HepG2 (cell line): ENCODE measurements at regions not wholly inside any gene's neighbourhood (a gene's known extent, or its start where the extent isn't known, plus 50 kb on each side); places are given as distances from the start of the nearest gene placed in this dataset.

ENCODE experiments used
- ATAC-seq: fragments of 200-7000 bp; cut with Tn5 transposase; 3 replicates; pipeline ENCODE4 v1.9.1; 2020; ENCODE audit warnings: mild to moderate bottlenecking, moderate library complexity
- BruUV-seq: library from RNA; stranded (reverse); fragments of 400-500 nt; replicated peaks from 2 replicates; lab custom pipeline; 2021; lab: Mats Ljungman, UMichigan
- CTCF ChIA-PET: fragments of 300-600 bp; formaldehyde crosslinking; extraction: SDS; loops from one replicate; lab custom pipeline; 2021; ENCODE audit warnings: low total read pairs, inconsistent platforms, low intra/inter-chr PET ratio; lab: Yijun Ruan, JAX
- POLR2A ChIA-PET: fragments of 350-600 bp; sonication (Branson Sonifier 250); formaldehyde crosslinking; loops from one replicate; lab custom pipeline; 2020; ENCODE audit warnings: antibody characterized with exemption, inconsistent platforms; lab: Yijun Ruan, JAX
- DNase-seq: peaks from one replicate; pipeline ENCODE4 v3.0.0-alpha.2; 2015; ENCODE audit warnings: low spot score
- FAIRE-seq: peaks from 3 replicates; lab custom pipeline; 2011; peaks lifted over from hg19 to GRCh38; lab: Jason Lieb, UNC
- H2AFZ ChIP-seq: one replicate; pipeline ENCODE4 v1.6.1; 2011; ENCODE audit warnings: low read length, inconsistent platforms
- H3K27ac ChIP-seq: fragments of 300-600 bp; 3 replicates; pipeline ENCODE4 v1.8.0; 2011; ENCODE audit warnings: mixed run types, mild to moderate bottlenecking, mixed read lengths, low read length, inconsistent platforms; ENCODE audit not compliant: insufficient read depth; ENCODE audit errors: extremely low read length
- H3K27me3 ChIP-seq, 2 experiments: fragments of 200-600 bp in 1 of 2; 2 replicates in 1 of 2; 3 replicates in 1 of 2; pipeline versions ENCODE4 v1.6.0 to v1.8.0; 2011; ENCODE audit warnings: low read length in 2 of 2, mild to moderate bottlenecking in 2 of 2, moderate library complexity in 2 of 2, inconsistent platforms in 1 of 2; ENCODE audit not compliant: insufficient read depth in 2 of 2, control insufficient read depth in 1 of 2
- H3K36me3 ChIP-seq, 2 experiments: fragments of 200-600 bp in 1 of 2; replicated peaks in 1 of 2; 2 replicates in 1 of 2; 3 replicates in 1 of 2; pipeline versions ENCODE4 v1.5.1 to v1.8.0; 2011; ENCODE audit warnings: low read length in 2 of 2, inconsistent platforms in 1 of 2; ENCODE audit not compliant: insufficient read depth in 2 of 2, control insufficient read depth in 1 of 2
- H3K4me1 ChIP-seq: 2 replicates; pipeline ENCODE4 v1.5.1; 2012; ENCODE audit warnings: low read length, inconsistent platforms; ENCODE audit not compliant: insufficient read depth
- H3K4me2 ChIP-seq: 2 replicates; pipeline ENCODE4 v1.6.0; 2011; ENCODE audit warnings: low read depth, low read length, inconsistent platforms
- H3K4me3 ChIP-seq, 3 experiments: fragments of 200-600 bp in 1 of 3; sonication (generic), shearing (Covaris generic) in 1 of 3; replicated peaks in 1 of 3; 2 replicates each; pipeline ENCODE4 v1.5.1; 2011 to 2016; ENCODE audit warnings: low read length in 3 of 3, inconsistent platforms in 2 of 3, low read depth in 2 of 3, mild to moderate bottlenecking in 2 of 3, control low read depth in 1 of 3, mixed read lengths in 1 of 3; ENCODE audit not compliant: insufficient read depth in 1 of 3
- H3K79me2 ChIP-seq: one replicate; pipeline ENCODE4 v1.6.1; 2011; ENCODE audit warnings: low read length, inconsistent platforms; ENCODE audit not compliant: insufficient read depth
- H3K9ac ChIP-seq: 2 replicates; pipeline ENCODE4 v1.6.0; 2011; ENCODE audit warnings: mild to moderate bottlenecking, low read depth, low read length, inconsistent platforms; ENCODE audit not compliant: insufficient read depth
- H3K9me3 ChIP-seq: 2 replicates; pipeline ENCODE4 v1.5.1; 2012; ENCODE audit warnings: mild to moderate bottlenecking, low read length
- H4K20me1 ChIP-seq: 2 replicates; pipeline ENCODE4 v1.6.0; 2011; ENCODE audit warnings: inconsistent platforms, mild to moderate bottlenecking, low read length, moderate library complexity; ENCODE audit not compliant: insufficient read depth
- ATF7-NPFF ChIP-seq: sonication (generic); formaldehyde crosslinking; IDR thresholded peaks from 2 replicates; pipeline ENCODE4 v1.8.1; 2023; ENCODE audit warnings: mild to moderate bottlenecking, low read depth, missing genetic modification reagents, moderate library complexity
- ELF3 ChIP-seq: IDR thresholded peaks from 2 replicates; pipeline ENCODE4 v1.6.1; 2016; ENCODE audit warnings: missing genetic modification reagents, missing compliant biosample characterization
- HMGA1 ChIP-seq: sonication (generic); formaldehyde crosslinking; conservative IDR thresholded peaks from 2 replicates; pipeline ENCODE4 v1.4.0; 2020; ENCODE audit warnings: missing genetic modification reagents
- HOXA5 ChIP-seq: sonication (generic); formaldehyde crosslinking; IDR thresholded peaks from 2 replicates; pipeline ENCODE4 v1.4.0; 2020; ENCODE audit warnings: missing genetic modification reagents
- JUND ChIP-seq: sonication (generic); formaldehyde crosslinking; IDR thresholded peaks from 2 replicates; pipeline ENCODE4 v1.8.0; 2022; ENCODE audit warnings: mild to moderate bottlenecking, missing genetic modification reagents
- MAF1 ChIP-seq: sonication (generic); formaldehyde crosslinking; IDR thresholded peaks from 2 replicates; pipeline ENCODE4 v1.5.0; 2020; ENCODE audit warnings: missing genetic modification reagents, borderline replicate concordance
- MBNL3 ChIP-seq: fragments of 250-450 bp; sonication (Bioruptor Pico); conservative IDR thresholded peaks from 2 replicates; pipeline ENCODE4 v1.8.0; 2022; ENCODE audit warnings: mild to moderate bottlenecking, inconsistent platforms
- PRDM10 ChIP-seq: sonication (generic); formaldehyde crosslinking; IDR thresholded peaks from 2 replicates; pipeline ENCODE4 v1.4.0; 2020; ENCODE audit warnings: low read depth, missing genetic modification reagents
- RAD51 ChIP-seq: fragments of 450-650 bp; IDR thresholded peaks from 2 replicates; pipeline ENCODE4 v1.6.1; 2016; ENCODE audit warnings: borderline replicate concordance
- RBM39 ChIP-seq: fragments of 200-400 bp; formaldehyde crosslinking; IDR thresholded peaks from one replicate; pipeline ENCODE4 v1.6.1; 2018; ENCODE audit warnings: antibody characterized with exemption, mild to moderate bottlenecking, low read depth, low read length; ENCODE audit not compliant: poor library complexity, severe bottlenecking
- SMAD3 ChIP-seq: sonication (generic); formaldehyde crosslinking; IDR thresholded peaks from 2 replicates; pipeline ENCODE4 v1.4.0; 2020; ENCODE audit warnings: missing genetic modification reagents
- TSC22D2 ChIP-seq: sonication (generic); formaldehyde crosslinking; IDR thresholded peaks from 2 replicates; pipeline ENCODE4 v1.5.1; 2020; ENCODE audit warnings: missing genetic modification reagents, mild to moderate bottlenecking, borderline replicate concordance
- ZNF562 ChIP-seq: sonication (generic); formaldehyde crosslinking; IDR thresholded peaks from 2 replicates; pipeline ENCODE4 v1.8.0; 2022; ENCODE audit warnings: missing genetic modification reagents, borderline replicate concordance
- ZNF609 ChIP-seq: sonication (generic); formaldehyde crosslinking; IDR thresholded peaks from 2 replicates; pipeline ENCODE4 v1.4.0; 2020; ENCODE audit warnings: mild to moderate bottlenecking, missing genetic modification reagents, borderline replicate concordance
- ZNF790 ChIP-seq: sonication (generic); formaldehyde crosslinking; IDR thresholded peaks from 2 replicates; pipeline ENCODE4 v1.8.0; 2022; ENCODE audit warnings: missing genetic modification reagents, mild to moderate bottlenecking, borderline replicate concordance
- WGBS: methylation state at CpG from one replicate; pipeline ENCODE4 v1.1.6; 2017; ENCODE audit warnings: low lambda C conversion rate; 5-methylcytosine and 5-hydroxymethylcytosine counted together
- in situ Hi-C: cut with HindIII; loops from 2 replicates; pipeline ENCODE4 v1.10.0; 2017; ENCODE audit warnings: low pct_unique_long_range_greater_than_20kb; ENCODE audit not compliant: extremely low pct_ligation_motif_present
- intact Hi-C: fragments of 100-400 bp; cut with micrococcal nuclease; formaldehyde crosslinking; loops from one replicate; pipeline ENCODE4 v1.10.0; 2022; ENCODE audit not compliant: unreplicated experiment

GRCh38 chr2:56049233-56049845, 125.8 kb upstream of the EFEMP1 start:
- Histone ChIP-seq H4K20me1 (no peaks in the 10 kb centered on the region), H3K4me2 (no peak overlapping the region), H3K9me3 (no peaks in the 10 kb centered on the region), H3K4me3 (no peak overlapping the region), H3K4me1 (no peaks in the 10 kb centered on the region), H3K36me3 (no peaks in the 10 kb centered on the region), H2AFZ (no peak overlapping the region), H3K9ac (no peak overlapping the region), H3K27me3 (0 out of 5 replicates have a peak, but pooled peaks cover 0 to 4% of the 10 kb centered on the region in 2 experiments), H3K27ac (no peak overlapping the region), H3K79me2 (no peaks in the 10 kb centered on the region)
- intact Hi-C loops, result no loop called here
- POLR2A ChIA-PET, result no interaction called here
- ATAC-seq (no peak), FAIRE-seq (no peak), DNase-seq (no peak)
- in situ Hi-C loops, result no loop called here
- 28% methylated on average over 10 of the region's 10 CpGs for WGBS
- CTCF ChIA-PET, result no interaction called here
- BruUV-seq, result no TSS peak
- TF ChIP-seq HOXA5 (CRISPR knock-in tag) (no peak), HMGA1 (CRISPR knock-in tag) (no peak), ATF7-NPFF (CRISPR knock-in tag) (no peak), MAF1 (CRISPR knock-in tag) (no peak), SMAD3 (CRISPR knock-in tag) (no peak), ZNF790 (CRISPR knock-in tag) (no peak), PRDM10 (CRISPR knock-in tag) (no peak), MBNL3 (CRISPR knock-in tag) (no peak), RBM39 (no peak), ZNF609 (CRISPR knock-in tag) (no peak), TSC22D2 (CRISPR knock-in tag) (no peak), JUND (CRISPR knock-in tag) (no peak), ELF3 (CRISPR knock-in tag) (no peak), ZNF562 (CRISPR knock-in tag) (no peak), RAD51 (no peak)
